ENCODE measurements at regions not wholly inside any gene's neighbourhood (a gene's known extent, or its start where the extent isn't known, plus 50 kb on each side); places are given as distances from the start of the nearest gene placed in this dataset.
"Not testable (repeated sequence)": the region's sequence is repeated elsewhere in the genome, so short reads cannot be mapped to it uniquely, and the experiment has no call there.

DNA sequence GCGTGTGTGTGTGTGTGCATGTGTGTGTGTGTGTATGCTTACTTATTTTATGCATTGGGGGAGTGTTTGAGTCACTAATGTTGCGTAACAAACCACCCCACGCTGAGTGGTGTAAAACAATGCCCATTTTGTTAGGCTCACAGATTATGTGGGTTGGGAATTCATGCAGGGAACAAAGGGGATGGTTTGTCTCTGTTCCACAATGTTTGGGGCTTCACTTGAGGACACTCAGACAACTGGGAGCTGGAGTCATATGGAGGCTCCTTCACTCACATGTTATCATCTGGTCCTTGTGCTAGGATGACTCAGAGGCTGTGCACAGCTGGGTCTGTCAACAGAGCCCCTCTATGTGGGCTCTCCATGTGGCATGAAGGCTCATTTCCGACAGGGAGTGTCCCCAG, 51.3 kb upstream of the LARGE1 start:
- DNase-seq (ENCODE audit: low spot score): no peak

DNA sequence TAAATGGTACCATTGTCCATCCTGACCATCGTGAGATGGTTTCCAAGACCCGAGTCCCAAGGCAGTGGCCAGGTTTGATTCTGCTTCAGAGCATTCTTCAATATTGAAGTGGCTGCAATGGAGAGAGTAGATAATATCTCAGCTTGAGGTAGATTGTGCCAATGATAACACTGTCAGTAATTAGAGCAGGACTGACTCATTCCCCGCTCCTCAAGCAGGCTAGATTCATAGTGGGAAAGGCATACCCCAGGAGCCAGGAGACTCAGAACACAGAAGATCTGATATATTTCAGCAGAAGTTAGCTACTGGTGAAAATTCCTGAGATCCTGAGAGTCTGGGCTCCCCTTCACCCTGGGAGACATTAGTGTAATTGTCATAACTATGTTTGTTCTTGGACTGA, 55.6 kb upstream of the LARGE1 start:
- no peak for DNase-seq (ENCODE audit: low spot score)

DNA sequence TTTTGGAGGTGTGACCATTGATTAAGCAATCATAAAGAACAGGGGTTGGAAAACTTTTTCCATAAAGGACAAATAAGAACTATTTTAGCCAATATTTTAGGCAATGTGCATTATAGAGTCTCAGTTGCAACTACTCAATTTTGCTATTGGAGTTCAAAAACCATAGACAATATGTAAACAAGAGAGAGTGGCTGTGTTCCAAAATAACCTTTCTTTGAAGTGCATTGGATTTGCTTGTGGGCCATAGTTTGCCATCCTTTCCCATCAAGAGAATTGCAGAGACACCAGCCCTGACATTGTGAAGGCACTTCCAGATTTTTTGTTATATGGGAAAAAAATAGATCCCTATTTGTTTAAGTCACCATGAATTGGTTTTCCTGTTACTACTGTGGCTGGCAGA, 63.3 kb upstream of the LARGE1 start:
- no peak for DNase-seq (ENCODE audit: low spot score)

DNA sequence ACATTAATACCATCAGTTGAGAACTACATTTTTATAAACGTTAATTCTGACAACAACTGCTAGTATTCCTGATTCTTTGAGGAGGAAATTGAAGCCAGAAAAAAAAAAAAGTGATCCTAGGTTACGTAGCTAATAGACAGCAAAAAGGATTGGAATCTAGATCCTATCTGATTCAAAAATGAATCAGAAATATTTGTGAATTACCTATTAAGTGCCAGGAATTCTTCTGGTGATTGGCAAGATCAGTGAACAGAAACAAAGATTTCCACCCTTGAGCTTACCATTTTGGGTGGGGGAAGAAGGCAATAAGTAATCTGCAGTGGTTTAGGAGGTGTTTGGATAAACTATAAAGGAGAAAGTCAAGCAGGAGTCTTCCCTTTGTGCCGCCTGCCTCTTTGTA, 63.9 kb upstream of the LARGE1 start:
- no peak for DNase-seq (ENCODE audit: low spot score)

DNA sequence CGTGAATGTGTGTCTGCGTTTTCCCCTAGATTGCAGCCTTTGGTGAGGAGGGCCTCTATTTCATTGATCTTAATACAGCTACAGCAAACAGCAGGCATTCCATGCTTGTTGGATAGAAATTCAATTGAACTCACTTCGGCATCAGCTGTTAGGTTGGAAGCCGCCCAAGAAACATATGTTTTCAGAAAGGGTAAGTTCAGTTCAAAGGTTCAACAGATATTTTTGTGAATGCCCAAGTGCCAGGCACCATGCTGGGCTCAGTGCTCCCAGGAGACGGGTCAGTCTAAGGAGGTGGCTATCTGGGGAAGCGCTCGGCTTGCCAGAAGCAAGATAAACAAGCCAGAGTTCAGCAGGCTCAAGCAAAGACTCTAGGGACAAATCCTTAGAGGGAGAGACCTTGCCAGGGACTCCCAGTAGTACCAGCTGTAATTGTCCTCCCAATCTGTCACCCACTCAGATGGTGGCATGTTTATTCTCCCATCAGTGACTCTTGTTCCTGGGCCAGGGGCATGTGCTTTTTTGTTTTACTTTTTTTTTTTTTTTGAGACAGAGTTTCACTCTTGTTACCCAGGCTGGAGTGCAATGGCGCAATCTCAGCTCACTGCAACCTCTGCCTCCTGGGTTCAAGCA, 64.5 kb upstream of the LARGE1 start:
- DNase-seq (ENCODE audit: low spot score): no peak

DNA sequence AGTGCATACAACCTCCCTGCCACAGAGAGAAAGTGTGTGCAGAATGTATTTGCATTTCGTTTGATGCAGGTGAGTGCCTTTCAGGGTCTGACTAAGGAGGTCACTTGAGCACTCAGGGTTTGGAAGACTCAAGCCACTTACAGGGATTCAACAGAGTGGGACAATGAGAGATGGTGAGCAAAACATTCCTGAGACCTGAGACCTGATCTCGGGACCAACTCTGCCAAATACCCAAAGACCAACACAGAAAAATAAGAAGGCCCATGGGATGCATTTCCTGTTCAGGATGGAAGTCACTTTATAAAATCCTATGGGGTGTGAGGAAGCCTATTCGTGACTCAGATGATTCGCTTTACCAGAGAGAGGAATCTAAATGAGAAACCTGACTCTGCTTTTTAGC, 65.2 kb upstream of the LARGE1 start:
- no peak for DNase-seq (ENCODE audit: low spot score)

DNA sequence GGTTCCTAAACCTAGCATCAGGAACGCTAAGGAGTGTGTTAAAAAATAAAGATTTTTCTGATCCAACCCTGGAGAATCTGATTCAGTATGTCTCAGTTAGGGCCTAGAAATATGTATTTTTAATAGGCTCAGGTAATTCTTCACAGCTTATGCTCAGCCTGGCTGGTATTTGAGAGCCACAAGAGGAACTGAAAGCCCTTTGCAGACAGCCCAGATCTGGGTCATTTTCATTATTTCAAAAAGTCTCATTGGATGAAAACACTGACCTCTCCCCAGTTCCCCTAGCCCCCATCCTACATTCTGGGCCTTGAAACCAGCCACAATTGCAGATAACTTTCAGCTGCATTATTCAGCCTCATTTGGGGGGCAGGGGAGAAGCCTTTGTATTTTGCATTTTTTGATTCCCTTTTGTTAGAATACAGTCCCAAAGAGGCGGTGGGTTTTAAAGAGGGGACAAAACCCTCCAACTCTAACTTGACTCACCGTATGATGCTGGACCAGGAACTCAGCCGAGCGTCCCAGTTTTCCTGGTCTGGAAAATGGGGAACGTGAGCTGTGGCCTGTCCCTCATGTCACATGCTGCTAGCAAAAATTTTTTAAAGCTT, 66.0 kb upstream of the LARGE1 start:
- DNase-seq (ENCODE audit: low spot score): no peak

DNA sequence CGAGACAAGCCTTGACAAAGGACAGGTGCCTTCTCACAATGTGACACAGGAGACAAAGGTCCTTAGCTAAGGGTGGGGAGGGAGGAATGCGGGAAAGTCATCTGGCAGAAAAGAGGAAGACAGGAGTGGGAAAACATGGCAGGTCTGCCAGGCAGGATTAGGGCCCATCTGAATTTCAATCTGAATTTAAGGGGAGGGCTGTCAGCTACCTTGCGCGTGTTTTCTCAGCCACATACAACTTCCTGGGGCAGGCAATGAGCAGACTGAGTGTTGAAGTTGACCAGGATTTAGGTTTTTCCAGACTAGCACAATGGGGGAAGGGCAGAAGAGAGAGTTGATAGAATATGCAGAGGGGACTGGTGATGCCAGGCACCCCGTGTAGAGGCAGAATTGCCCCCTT, 66.7 kb upstream of the LARGE1 start:
- DNase-seq (ENCODE audit: low spot score): no peak

DNA sequence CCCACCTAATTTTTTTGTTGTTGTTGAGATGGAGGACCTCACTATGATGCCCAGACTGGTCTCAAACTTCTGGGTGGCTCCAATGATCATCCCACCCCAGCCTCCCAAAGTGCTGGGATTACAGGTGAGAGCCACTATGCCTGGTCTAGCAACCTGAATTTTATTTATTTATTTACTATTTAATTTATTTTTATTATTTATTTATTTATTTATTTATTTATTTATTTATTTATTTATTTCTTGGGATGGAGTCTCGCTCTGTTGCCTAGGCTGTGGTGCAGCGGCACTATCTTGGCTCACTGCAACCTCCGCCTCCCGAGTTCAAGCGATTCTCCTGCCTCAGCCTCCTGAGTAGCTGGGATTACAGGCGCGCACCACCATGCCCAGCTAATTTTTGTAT, 69.0 kb upstream of the LARGE1 start:
- not testable (repeated sequence) for DNase-seq (ENCODE audit: low spot score)

DNA sequence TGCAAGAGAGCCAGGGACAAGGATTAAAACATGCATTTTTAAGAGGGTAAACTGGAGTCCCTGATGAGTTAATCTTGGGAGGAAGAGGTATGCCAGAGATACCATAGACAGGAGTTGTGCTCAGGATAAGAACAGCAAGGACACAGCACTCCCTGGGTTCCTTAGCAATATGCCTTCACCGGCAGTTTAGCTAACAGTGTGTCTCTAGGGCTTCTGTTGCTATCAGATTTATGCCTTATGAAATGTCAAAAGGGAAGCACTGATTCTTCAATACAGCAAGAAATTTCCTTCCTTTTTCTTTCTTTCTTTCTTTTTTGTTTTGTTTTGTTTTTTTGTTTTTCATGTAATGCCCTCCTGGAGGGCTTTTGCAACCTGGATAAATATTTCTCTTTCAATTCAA, 71.3 kb upstream of the LARGE1 start:
- DNase-seq (ENCODE audit: low spot score): no peak

DNA sequence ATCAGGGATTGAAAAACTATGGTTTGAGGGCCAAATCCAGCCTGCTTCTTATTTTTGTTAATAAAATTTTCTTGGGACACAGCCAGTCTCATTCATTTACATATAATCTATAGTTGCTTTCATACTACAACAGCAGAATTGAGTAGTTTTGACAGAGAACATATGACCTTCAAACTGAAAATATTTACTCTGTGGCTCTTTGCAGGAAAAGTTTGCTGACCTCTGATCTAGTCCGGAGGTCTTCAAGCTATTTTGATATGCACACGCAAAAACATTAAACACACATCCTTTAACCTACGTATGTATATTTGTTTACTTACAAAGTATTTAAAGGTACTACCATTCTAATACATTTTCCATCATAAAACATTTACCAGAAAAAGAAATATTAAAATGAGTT, 76.5 kb upstream of the LARGE1 start:
- no peak for DNase-seq (ENCODE audit: low spot score)

DNA sequence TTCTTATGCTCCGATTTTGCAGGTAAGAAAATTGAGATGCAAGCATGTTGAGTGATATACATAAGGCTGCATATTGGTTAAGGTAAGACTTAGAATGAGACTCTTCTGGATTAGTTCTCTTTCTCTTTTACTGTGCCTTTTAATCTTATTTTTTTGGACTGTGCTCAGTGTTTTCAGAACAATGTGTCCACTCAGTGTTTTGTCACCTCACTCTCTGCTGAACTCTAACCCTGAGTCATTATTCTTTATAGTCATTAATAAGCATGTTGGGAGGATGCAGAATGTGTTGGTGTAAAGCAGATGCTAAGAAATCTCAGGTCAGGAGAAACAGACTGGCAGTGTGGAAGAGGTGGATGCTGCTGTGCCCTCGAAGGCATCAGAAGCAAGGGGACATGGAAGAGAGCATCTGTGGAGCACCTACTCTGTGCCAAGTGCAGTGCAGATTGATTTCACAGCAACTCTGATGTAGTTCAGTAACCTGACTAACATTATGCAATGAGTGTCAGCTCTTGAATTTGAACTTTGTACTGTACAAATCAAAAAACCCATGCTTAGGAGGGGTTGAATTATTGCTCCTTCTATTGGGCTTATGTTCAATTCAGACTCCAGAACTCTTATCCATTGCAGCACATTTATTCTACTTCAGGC, 80.7 kb upstream of the LARGE1 start:
- no peak for DNase-seq (ENCODE audit: low spot score)

DNA sequence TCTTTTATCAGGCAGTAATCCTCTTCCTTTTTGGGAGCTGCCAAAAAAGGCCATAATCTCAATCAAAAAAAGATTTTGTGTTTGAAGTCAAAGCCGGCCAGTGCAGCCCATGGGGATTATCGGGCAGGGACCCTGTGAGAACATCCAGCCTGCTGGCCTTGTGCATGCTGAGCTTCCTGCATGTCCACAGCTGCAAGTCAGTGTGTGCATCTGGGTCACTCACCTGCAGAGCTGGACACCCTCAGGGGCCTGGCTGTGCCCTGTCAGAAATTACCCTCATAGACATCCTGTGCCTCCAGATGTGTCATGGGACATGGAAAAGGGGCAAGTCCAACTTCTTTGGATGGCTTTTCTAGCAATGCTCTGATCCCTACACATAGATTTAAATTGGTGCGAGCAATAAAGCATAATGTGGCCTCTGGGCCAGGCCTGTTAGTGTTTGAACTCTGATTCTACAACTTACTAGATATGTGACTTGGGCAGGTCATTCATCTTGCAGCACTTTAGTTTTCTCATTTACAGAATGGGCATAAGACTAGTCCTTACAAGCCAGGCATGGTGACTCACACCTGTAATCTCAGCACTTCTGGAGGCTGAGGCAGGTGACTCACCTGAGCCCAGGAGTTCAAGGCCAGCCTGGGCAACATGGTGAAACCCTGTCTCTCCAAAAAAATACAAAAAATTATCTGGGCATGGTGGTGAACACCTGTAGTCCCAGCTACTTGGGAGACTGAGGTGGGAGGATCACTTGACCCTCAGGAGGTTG, 81.6 kb upstream of the LARGE1 start:
- DNase-seq (ENCODE audit: low spot score): no peak

DNA sequence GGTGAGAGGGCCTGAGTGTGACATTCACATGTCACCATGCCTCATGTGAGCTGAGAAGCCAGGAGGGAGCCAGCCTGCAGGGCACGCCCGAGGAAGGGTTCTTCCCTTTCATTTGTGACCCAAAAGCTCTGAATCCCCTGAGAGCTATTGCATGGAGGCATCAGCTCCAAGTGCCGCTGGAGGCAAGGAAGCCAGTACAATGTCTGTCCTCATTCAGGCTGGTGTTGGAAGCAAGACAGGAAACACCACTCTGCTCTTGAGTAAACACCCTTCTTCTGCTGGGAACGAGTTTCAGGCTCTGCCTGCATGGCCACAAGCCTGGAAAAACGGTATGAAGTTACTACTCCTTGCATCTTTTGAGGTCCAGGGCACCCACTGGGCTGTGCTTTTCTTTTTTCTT, 83.8 kb upstream of the LARGE1 start:
- DNase-seq (ENCODE audit: low spot score): no peak

DNA sequence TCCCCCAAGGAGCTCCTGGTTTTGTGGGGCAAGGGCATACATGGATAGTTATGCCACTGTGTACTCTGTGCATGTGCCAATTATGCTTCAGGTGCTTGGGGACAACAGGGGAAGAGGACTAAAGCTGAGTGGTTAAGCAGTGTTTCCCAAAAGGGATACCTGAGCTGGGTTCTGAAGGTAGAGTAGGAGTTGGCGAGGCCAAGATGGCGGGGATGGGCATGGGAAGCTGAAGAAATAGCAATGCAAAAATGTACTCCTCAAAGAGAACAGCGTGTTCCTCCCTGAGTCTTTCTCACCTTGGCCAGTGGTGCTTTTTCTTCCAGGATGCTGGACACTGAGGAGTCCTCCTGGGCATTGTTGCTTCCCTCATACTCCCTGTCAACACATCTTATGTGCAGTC, 90.0 kb upstream of the LARGE1 start:
- no peak for DNase-seq (ENCODE audit: low spot score)

DNA sequence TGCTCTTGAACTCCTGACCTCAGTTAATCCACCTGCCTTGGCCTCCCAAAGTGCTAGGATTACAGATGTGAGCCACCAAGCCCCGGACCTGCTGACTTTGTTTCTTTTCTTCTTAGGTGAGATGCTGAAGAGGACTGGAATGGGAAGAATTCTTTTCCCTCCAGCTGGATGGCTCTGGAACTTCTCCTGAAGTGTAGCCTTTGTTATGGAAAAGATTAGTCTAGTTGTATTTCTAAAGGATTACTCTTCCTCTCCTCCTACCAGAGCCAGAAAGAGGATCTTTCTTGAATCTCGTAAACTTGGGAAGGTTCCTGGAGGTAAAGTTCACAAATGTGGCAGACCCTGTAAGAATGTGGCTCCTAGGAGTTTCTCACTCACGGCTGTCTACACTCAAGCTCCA, 95.4 kb upstream of the LARGE1 start:
- no peak for DNase-seq (ENCODE audit: low spot score)

DNA sequence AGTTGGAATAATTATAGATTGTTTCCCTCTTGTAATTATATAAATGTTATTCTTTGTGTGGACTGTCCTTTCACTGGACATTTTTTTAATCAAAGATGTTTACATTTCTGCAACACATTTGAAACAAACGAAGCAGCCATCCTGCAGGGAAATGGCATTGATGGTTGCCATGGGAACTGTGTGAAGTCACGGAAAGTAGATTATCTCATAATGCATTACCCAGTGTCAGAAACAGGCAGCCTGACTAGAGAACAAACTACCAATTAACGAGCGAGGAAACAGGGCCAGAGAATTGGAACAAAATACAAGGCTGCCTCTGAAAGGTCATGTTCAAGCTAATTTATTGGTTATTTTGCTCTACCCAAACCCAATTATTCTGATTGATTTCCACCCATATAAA, 96.9 kb upstream of the LARGE1 start:
- no peak for DNase-seq (ENCODE audit: low spot score)

DNA sequence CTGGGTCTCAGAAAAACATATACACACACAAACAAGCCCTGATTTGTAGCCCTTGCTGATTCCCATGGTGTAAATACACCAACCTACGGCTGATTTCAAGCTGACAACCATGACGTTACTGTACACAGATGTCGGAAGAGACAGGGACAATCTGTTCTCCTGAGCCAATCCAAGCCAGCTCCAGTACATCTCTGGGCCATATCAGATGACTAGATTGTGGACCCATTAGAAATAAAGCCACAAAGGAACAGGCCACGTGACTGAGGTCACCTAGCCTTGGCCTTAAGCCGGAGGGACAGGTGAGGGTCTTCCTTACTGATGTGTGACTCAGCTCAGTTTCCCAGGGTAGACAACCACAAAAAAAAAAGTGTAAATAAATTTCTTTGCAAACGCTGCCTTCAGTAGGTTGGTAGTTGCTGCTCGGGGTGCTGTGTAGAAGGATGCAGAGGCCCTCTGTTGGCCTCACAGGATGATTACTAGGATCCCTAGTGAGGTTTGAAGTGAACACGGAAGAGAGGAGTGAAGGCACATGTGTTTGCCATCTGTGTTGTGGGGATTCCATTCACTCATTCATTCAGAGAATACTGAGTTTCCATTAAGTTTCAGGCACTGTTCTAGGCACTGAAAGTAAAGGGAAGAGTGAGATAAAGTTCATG, 99.0 kb upstream of the LARGE1 start:
- DNase-seq (ENCODE audit: low spot score): no peak

DNA sequence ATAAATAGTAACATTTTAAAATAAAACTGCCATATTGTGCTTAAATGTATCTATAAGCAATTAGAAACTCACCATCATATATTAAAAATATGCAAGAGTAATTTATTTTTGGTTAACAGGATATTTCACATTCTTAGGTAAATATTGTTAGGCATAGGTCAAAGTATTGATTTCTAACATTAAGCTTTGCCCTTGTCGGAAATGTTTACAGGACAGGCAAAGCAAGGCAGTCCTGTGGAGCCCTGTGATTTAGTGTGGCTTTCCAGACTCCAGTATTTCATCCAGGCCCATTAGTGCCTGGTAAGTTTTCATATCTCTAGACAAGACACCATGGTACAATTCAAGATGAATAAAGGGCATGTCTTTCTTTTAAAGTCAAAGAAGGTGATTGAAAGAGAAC, 114.9 kb upstream of the LARGE1 start:
- no peak for DNase-seq (ENCODE audit: low spot score)

DNA sequence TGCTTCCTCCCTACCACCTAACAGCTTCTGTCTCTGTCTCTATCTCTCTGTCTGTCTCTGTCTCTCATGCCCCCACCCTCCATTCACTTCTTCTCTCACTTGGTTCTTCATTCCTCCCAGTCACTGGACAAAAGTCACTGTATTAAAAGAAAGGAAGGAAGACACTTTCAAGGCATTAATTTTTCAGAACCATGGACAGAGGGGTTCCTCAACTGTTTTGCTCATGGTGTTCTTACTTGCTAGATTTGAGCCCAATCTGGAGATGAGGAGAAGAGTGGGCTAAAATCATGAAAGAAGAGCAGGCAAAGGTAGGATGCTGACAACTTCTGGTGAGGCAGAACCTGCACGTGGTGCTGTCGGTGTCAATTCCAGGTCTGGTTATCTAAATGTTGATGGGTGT, 116.7 kb upstream of the LARGE1 start:
- no peak for DNase-seq (ENCODE audit: low spot score)

DNA sequence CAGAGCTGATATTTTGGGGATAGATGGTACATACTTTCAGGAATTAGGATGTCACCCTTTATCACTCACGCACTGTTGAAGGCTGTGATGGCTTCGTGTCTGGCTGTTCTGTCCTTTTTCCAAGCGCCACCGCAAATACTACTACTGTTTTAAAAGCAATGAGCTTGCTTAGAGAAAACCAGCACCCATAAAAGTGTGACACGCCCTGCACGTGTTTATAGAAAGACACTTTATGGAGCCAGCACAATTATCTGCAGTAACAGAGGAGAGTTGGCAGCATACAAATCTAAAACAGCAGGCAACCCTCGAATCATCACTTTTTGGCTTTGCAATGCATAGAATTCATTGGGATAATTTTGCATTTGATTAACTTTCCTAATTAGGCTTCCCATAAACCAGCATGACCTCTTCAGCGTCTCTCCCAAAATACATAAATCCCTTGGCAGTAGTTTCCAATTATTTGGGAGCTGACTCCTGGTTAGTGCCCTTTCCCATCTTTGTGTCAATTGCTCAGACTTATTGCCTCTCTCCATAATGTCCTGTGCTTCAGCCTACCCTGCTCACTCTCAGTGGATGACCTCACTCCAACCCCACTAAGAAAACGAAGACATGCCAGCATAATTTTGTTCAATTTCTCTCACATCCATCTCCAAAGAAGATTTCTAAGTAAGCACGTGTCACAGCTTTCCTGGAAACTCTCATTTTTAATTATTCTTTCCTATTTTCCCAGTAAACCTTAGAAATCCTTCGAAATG, 118.7 kb upstream of the LARGE1 start:
- DNase-seq (ENCODE audit: low spot score): no peak

DNA sequence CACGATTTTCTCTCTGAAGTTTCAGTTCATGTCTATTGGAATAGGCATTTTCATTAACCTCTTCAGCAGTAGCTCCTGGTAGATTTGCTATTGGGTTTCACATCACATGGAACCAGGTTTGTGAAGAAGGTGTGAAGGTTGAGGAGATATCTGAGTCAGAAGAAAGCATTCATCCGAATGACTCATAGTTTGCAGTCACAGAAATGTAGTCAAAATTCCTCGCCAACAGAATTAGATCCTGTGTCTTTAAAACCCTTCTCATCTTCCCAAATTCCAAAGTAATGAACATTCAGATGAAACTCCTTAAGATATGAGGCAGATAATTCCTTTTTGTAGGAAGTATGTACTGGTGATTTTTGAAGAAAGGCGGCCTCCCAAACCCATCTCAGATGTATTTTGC, 125.0 kb upstream of the LARGE1 start:
- no peak for DNase-seq (ENCODE audit: low spot score)

Measured in left forelimb (tissue), 1 donor.